Neuronal stem cell (in vitro differentiated cells): ENCODE measurements at regions not wholly inside any gene's neighbourhood (a gene's known extent, or its start where the extent isn't known, plus 50 kb on each side); places are given as distances from the start of the nearest gene placed in this dataset.

Source experiments
- DNase-seq: peaks from one replicate; pipeline ENCODE4 v3.0.0-alpha.2; 2013; ENCODE audit warnings: low spot score
- H2AFZ ChIP-seq: one replicate; pipeline ENCODE4 v1.6.1; 2013; ENCODE audit warnings: mild to moderate bottlenecking, low read length, inconsistent platforms
- H2AK5ac ChIP-seq: 2 replicates; pipeline ENCODE4 v1.6.1; 2013; ENCODE audit warnings: low read depth, mild to moderate bottlenecking, inconsistent platforms, low read length, moderate library complexity, mixed read lengths
- H2BK120ac ChIP-seq: 2 replicates; pipeline ENCODE4 v1.6.1; 2013; ENCODE audit warnings: low read depth, mild to moderate bottlenecking, inconsistent platforms, low read length, moderate library complexity, mixed read lengths
- H2BK12ac ChIP-seq: one replicate; pipeline ENCODE4 v1.6.1; 2013; ENCODE audit warnings: low read length, inconsistent platforms
- H2BK15ac ChIP-seq: 2 replicates; pipeline ENCODE4 v1.6.1; 2013; ENCODE audit warnings: mild to moderate bottlenecking, low read length, inconsistent platforms, mixed read lengths
- H2BK5ac ChIP-seq: one replicate; pipeline ENCODE4 v1.6.1; 2013; ENCODE audit warnings: inconsistent platforms, mild to moderate bottlenecking, low read length, moderate library complexity
- H3K14ac ChIP-seq: one replicate; pipeline ENCODE4 v1.6.1; 2013; ENCODE audit warnings: low read length, inconsistent platforms
- H3K18ac ChIP-seq: 2 replicates; pipeline ENCODE4 v1.6.1; 2013; ENCODE audit warnings: low read length, inconsistent platforms
- H3K23ac ChIP-seq: 2 replicates; pipeline ENCODE4 v1.6.1; 2013; ENCODE audit warnings: low read depth, mild to moderate bottlenecking, mixed read lengths, low read length, inconsistent platforms; ENCODE audit not compliant: poor library complexity
- H3K27ac ChIP-seq: replicated peaks from 3 replicates; pipeline ENCODE4 v1.5.1; 2013; ENCODE audit warnings: low read length, inconsistent platforms
- H3K27me3 ChIP-seq, 3 experiments: 2 replicates each; pipeline ENCODE4 v1.6.1; 2013; ENCODE audit warnings: low read length in 3 of 3, mild to moderate bottlenecking in 2 of 3, inconsistent platforms in 1 of 3, low read depth in 1 of 3, mixed read lengths in 1 of 3, moderate library complexity in 1 of 3; ENCODE audit not compliant: control insufficient read depth in 3 of 3, insufficient read depth in 3 of 3
- H3K36me3 ChIP-seq, 2 donors: replicated peaks in 1 of 2; 2 replicates each; pipeline ENCODE4 v1.6.1; 2013; ENCODE audit warnings: low read length in 2 of 2; ENCODE audit not compliant: control insufficient read depth in 2 of 2, insufficient read depth in 2 of 2
- H3K4ac ChIP-seq: 2 replicates; pipeline ENCODE4 v1.6.1; 2013; ENCODE audit warnings: inconsistent platforms, mild to moderate bottlenecking, low read length, moderate library complexity
- H3K4me1 ChIP-seq, 2 donors: 1 replicate in 1 of 2; 2 replicates in 1 of 2; pipeline ENCODE4 v1.6.1; 2013; ENCODE audit warnings: low read length in 2 of 2, low read depth in 1 of 2; ENCODE audit not compliant: control insufficient read depth in 2 of 2, insufficient read depth in 1 of 2
- H3K4me2 ChIP-seq: one replicate; pipeline ENCODE4 v1.6.1; 2013; ENCODE audit warnings: mild to moderate bottlenecking, low read length, inconsistent platforms; ENCODE audit not compliant: insufficient read depth, poor library complexity, severe bottlenecking
- H3K4me3 ChIP-seq, 2 donors: 2 replicates each; pipeline ENCODE4 v1.5.1; 2013; ENCODE audit warnings: low read length in 2 of 2, mild to moderate bottlenecking in 2 of 2, inconsistent platforms in 1 of 2, moderate library complexity in 1 of 2
- H3K79me1 ChIP-seq: one replicate; pipeline ENCODE4 v1.6.1; 2013; ENCODE audit warnings: low read depth, mild to moderate bottlenecking, inconsistent platforms, low read length, moderate library complexity
- H3K9ac ChIP-seq: one replicate; pipeline ENCODE4 v1.6.1; 2013; ENCODE audit warnings: mild to moderate bottlenecking, low read depth, low read length, inconsistent platforms; ENCODE audit not compliant: poor library complexity
- H3K9me3 ChIP-seq, 2 donors: replicated peaks in 1 of 2; 2 replicates each; pipeline versions ENCODE3 to v1.6.1; 2013; ENCODE audit warnings: low read length in 2 of 2, mild to moderate bottlenecking in 2 of 2, inconsistent platforms in 1 of 2, low read depth in 1 of 2, mixed read lengths in 1 of 2, moderate library complexity in 1 of 2; ENCODE audit not compliant: control insufficient read depth in 2 of 2, insufficient read depth in 1 of 2
- H4K8ac ChIP-seq: one replicate; pipeline ENCODE4 v1.6.1; 2013; ENCODE audit warnings: low read depth, mild to moderate bottlenecking, inconsistent platforms, low read length, moderate library complexity
- H4K91ac ChIP-seq: one replicate; pipeline ENCODE4 v1.6.1; 2013; ENCODE audit warnings: low read length, low read depth, mild to moderate bottlenecking, inconsistent platforms; ENCODE audit not compliant: poor library complexity
- WGBS, 2 donors: extraction: QIAGEN DNeasy Blood & Tissue Kit; methylation state at CpG; one replicate each; pipeline ENCODE4 v1.1.7; 2013; ENCODE audit warnings: missing lambda C conversion rate in 2 of 2, mixed read lengths in 1 of 2; ENCODE audit not compliant: insufficient read length in 2 of 2, insufficient replicate concordance in 1 of 2; ENCODE audit errors: extremely low coverage in 2 of 2; 5-methylcytosine and 5-hydroxymethylcytosine counted together

DNA sequence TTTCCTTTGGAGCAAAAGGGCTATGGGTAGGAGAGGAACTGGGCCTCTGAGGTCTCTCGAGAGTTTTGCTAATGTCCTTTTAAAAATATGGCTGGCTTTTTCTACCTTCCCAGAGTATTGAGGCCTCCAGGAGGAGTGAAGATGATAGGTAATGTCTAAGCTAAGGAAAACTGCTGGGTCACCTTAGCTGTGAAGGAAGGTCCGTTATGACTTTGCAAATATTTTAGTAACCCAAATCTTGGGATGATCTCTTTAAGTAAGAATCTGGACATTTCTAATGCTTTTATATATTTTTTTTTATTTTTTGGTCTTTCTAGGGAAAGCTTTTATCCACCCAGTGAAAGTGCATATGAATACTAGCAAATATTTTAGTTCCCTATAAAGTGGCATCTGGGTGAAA, 60.9 kb upstream of the SYN3 start:
- Histone ChIP-seq H3K4me2 (no peak overlapping the region), H4K91ac (no peak overlapping the region), H3K18ac (no peak overlapping the region), H3K9ac (no peak overlapping the region), H2BK120ac (no peak overlapping the region), H3K23ac (no peak overlapping the region), H3K4me1 (no peaks in the 10 kb centered on the region), H3K9me3 (no peaks in the 10 kb centered on the region), H3K4ac (no peak overlapping the region), H4K8ac (no peak overlapping the region), H3K27ac (no peak overlapping the region), H3K27me3 (no peaks in the 10 kb centered on the region), H3K36me3 (no peaks in the 10 kb centered on the region), H2AK5ac (no peak overlapping the region), H3K79me1 (peaks cover 1% of the 10 kb centered on the region), H2AFZ (no peak overlapping the region), H2BK5ac (no peak overlapping the region), H3K4me3 (no peak overlapping the region), H3K14ac (no peak overlapping the region), H2BK12ac (no peak overlapping the region), H2BK15ac (no peak overlapping the region)
- no CpG with 5 or more reads among the region's 2 CpGs for WGBS, 2 donors
- no peak for DNase-seq

DNA sequence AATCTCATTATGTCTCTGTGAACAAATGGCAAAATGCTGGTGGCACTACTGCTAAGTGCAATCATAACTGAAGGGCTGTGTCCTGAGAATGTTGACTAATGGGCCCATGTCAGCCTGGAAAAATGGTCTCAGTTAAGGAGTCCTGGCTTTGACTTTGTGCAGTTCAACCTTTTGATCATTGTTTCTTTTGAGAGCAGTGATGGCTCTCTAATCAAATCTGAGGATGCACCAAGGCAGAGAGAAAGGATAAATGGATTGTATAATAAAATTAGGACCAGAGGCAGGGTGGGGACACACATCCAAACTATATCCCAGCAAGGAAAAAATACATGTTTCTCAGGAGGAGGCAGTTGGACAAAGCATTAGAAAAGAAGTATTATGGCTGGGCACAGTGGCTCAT, 59.6 kb upstream of the SYN3 start:
- Histone ChIP-seq H3K27ac (no peak overlapping the region), H4K8ac (no peak overlapping the region), H4K91ac (no peak overlapping the region), H2BK12ac (no peak overlapping the region), H3K23ac (no peak overlapping the region), H2AFZ (no peak overlapping the region), H2BK15ac (no peak overlapping the region), H2BK120ac (no peak overlapping the region), H2BK5ac (no peak overlapping the region), H3K9ac (no peak overlapping the region), H3K79me1 (no peaks in the 10 kb centered on the region), H3K4me2 (no peak overlapping the region), H3K27me3 (no peaks in the 10 kb centered on the region), H3K4me3 (no peak overlapping the region), H2AK5ac (no peak overlapping the region), H3K14ac (no peak overlapping the region), H3K4me1 (no peaks in the 10 kb centered on the region), H3K4ac (no peak overlapping the region), H3K9me3 (no peaks in the 10 kb centered on the region), H3K36me3 (no peaks in the 10 kb centered on the region), H3K18ac (no peak overlapping the region)
- no peak for DNase-seq

DNA sequence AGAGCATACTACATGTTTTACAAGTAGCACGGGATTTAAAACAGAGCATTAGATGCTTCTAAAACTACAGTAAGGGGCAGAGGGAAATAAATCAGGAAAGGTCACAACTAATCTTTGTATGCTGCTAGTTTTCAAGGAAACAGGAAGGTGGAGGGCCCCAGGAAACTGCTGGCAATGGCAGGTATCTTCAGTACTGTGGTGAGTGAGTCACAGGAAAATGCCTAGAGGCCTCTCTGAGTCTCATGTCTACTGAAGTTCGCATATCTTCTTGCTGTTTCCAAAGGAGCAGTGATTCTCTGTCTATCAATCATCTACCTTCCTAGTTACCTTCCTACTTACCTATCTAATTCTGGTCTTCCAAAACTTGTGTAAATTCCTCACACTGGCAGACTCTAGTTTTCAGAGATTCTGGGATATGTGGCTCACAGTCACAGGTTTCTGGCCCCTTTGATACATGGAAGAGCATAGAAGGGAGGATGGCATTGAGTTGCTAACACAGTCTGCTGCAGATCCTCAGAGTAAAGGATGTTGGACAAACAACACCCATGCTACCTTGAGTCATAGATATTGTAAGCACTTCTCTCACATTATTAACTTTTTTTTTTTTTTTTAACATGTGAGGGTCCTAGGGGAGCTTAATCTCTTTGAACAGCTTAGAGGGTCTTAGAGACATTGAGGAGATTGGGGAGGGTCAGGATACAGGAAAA, 58.8 kb upstream of the SYN3 start:
- no peaks in the 10 kb centered on the region for H3K79me1 ChIP-seq
- H3K14ac ChIP-seq: no peak overlapping the region
- H3K9ac ChIP-seq: no peak overlapping the region
- no peak overlapping the region for H2AK5ac ChIP-seq
- H3K27ac ChIP-seq: no peak overlapping the region
- H2AFZ ChIP-seq: no peak overlapping the region
- no peak overlapping the region for H4K8ac ChIP-seq
- H3K4me1 ChIP-seq: peaks cover 0 to 8% of the 10 kb centered on the region in 2 donors
- WGBS, 2 donors: no CpG with 5 or more reads among the region's 2 CpGs
- H2BK12ac ChIP-seq: no peak overlapping the region
- H3K4me2 ChIP-seq: no peak overlapping the region
- H3K27me3 ChIP-seq: no peaks in the 10 kb centered on the region
- H3K9me3 ChIP-seq: no peaks in the 10 kb centered on the region
- H3K36me3 ChIP-seq: no peaks in the 10 kb centered on the region
- H3K23ac ChIP-seq: no peak overlapping the region
- H2BK120ac ChIP-seq: no peak overlapping the region
- H3K4ac ChIP-seq: no peak overlapping the region
- no peak overlapping the region for H3K4me3 ChIP-seq
- H2BK15ac ChIP-seq: no peak overlapping the region
- H4K91ac ChIP-seq: no peak overlapping the region
- H2BK5ac ChIP-seq: no peak overlapping the region
- H3K18ac ChIP-seq: no peak overlapping the region
- DNase-seq: no peak

DNA sequence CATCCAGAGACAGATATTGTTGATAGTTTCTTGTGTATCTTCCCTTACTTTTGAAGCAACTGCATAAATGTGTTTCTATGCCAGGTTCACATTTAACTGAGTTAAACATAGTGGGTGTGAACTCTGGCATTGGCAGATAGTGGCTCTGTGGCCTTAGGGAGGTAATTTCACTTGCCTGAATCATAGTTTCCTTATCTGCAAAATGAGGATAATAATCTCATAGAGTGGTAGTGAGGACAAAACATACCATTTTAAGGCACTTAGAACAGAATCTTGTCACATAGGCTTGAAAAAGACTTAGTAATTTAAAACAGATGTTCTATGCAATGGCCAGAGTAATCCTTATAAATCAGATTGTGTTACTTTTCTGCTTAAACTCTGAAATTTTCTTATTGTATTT, 56.4 kb upstream of the SYN3 start:
- no peaks in the 10 kb centered on the region for H3K9me3 ChIP-seq
- H2AFZ ChIP-seq: no peak overlapping the region
- no peak overlapping the region for H2BK120ac ChIP-seq
- peaks cover 0 to 12% of the 10 kb centered on the region in 2 donors for H3K4me1 ChIP-seq
- no peaks in the 10 kb centered on the region for H3K27me3 ChIP-seq
- H4K8ac ChIP-seq: no peak overlapping the region
- no peaks in the 10 kb centered on the region for H3K79me1 ChIP-seq
- no peak overlapping the region for H3K4ac ChIP-seq
- no peak for DNase-seq
- H2AK5ac ChIP-seq: no peak overlapping the region
- no peak overlapping the region for H3K18ac ChIP-seq
- no peak overlapping the region for H2BK12ac ChIP-seq
- H3K36me3 ChIP-seq: no peaks in the 10 kb centered on the region
- no peak overlapping the region for H3K9ac ChIP-seq
- H3K23ac ChIP-seq: no peak overlapping the region
- no peak overlapping the region for H3K4me3 ChIP-seq
- H3K4me2 ChIP-seq: no peak overlapping the region
- H3K14ac ChIP-seq: no peak overlapping the region
- H3K27ac ChIP-seq: no peak overlapping the region
- no peak overlapping the region for H4K91ac ChIP-seq
- no peak overlapping the region for H2BK5ac ChIP-seq
- no peak overlapping the region for H2BK15ac ChIP-seq
